WTC11 (cell line): ENCODE measurements at regions not wholly inside any gene's neighbourhood (a gene's known extent, or its start where the extent isn't known, plus 50 kb on each side); places are given as distances from the start of the nearest gene placed in this dataset.

Experiments used
- ATF1 ChIP-seq: sonication (generic); formaldehyde crosslinking; IDR thresholded peaks from 2 replicates; pipeline ENCODE4 v1.8.1; 2023; ENCODE audit warnings: mild to moderate bottlenecking, moderate library complexity, missing genetic modification reagents
- CREB1 ChIP-seq: sonication (generic); formaldehyde crosslinking; IDR thresholded peaks from 2 replicates; pipeline ENCODE4 v1.8.0; 2023; ENCODE audit warnings: mild to moderate bottlenecking, missing genetic modification reagents
- ETV6 ChIP-seq: sonication (generic); formaldehyde crosslinking; IDR thresholded peaks from 2 replicates; pipeline ENCODE4 v1.8.1; 2022; ENCODE audit warnings: mild to moderate bottlenecking, missing genetic modification reagents
- GRHL2 ChIP-seq: fragments of 250-450 bp; sonication (Bioruptor Pico); IDR thresholded peaks from 2 replicates; pipeline ENCODE4 v1.8.0; 2022; ENCODE audit warnings: mild to moderate bottlenecking, moderate library complexity; ENCODE audit not compliant: insufficient replicate concordance, severe bottlenecking
- HMGXB4 ChIP-seq: sonication (generic); formaldehyde crosslinking; IDR thresholded peaks from 2 replicates; pipeline ENCODE4 v1.8.1; 2023; ENCODE audit warnings: mild to moderate bottlenecking, moderate library complexity, missing genetic modification reagents
- IRF2 ChIP-seq: sonication (generic); formaldehyde crosslinking; IDR thresholded peaks from 2 replicates; pipeline ENCODE4 v1.8.0; 2022; ENCODE audit warnings: low read depth, missing genetic modification reagents, borderline replicate concordance
- NFYB ChIP-seq: sonication (generic); formaldehyde crosslinking; conservative IDR thresholded peaks from 2 replicates; pipeline ENCODE4 v1.8.0; 2022; ENCODE audit warnings: low read depth, missing genetic modification reagents
- TF ChIP-seq, protein P1 (sequence below): fragments of 200-600 bp; IDR thresholded peaks from 2 replicates; pipeline ENCODE4 v1.8.0; 2022; ENCODE audit warnings: antibody characterized with exemption
- TF ChIP-seq, protein P2 (sequence below): fragments of 250-450 bp; sonication (Bioruptor Pico); IDR thresholded peaks from 2 replicates; pipeline ENCODE4 v1.9.0; 2021; ENCODE audit warnings: moderate library complexity, mild to moderate bottlenecking, inconsistent platforms, borderline replicate concordance

DNA sequence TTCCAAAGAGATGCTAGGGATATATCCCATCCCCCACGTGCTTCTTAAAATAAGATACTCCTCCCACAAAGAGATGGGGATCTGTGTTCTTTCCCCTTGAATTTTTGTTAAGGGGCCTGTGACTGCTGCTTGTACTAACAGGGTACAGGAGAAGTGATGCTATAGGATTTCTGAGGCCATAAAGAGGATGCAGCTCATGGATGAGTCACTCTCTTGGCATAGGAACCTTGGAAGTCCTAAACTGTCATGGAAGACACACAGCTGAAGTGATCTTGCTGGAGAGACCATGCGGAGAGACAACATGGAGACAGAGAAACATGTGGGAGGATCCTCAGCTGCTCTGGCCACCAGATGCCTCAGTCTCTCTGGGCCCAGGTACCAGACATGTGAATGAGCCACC, 157.2 kb downstream of the S1PR1 start:
- TF ChIP-seq ATF1 (CRISPR knock-in tag) = no peak
- no peak for TF ChIP-seq IRF2 (CRISPR knock-in tag)
- TF ChIP-seq, protein P1, sequence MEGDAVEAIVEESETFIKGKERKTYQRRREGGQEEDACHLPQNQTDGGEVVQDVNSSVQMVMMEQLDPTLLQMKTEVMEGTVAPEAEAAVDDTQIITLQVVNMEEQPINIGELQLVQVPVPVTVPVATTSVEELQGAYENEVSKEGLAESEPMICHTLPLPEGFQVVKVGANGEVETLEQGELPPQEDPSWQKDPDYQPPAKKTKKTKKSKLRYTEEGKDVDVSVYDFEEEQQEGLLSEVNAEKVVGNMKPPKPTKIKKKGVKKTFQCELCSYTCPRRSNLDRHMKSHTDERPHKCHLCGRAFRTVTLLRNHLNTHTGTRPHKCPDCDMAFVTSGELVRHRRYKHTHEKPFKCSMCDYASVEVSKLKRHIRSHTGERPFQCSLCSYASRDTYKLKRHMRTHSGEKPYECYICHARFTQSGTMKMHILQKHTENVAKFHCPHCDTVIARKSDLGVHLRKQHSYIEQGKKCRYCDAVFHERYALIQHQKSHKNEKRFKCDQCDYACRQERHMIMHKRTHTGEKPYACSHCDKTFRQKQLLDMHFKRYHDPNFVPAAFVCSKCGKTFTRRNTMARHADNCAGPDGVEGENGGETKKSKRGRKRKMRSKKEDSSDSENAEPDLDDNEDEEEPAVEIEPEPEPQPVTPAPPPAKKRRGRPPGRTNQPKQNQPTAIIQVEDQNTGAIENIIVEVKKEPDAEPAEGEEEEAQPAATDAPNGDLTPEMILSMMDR = no peak
- TF ChIP-seq, protein P2, sequence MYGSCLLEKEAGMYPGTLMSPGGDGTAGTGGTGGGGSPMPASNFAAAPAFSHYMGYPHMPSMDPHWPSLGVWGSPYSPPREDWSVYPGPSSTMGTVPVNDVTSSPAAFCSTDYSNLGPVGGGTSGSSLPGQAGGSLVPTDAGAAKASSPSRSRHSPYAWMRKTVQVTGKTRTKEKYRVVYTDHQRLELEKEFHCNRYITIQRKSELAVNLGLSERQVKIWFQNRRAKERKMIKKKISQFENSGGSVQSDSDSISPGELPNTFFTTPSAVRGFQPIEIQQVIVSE (CRISPR knock-in tag) = no peak
- TF ChIP-seq NFYB = no peak
- TF ChIP-seq GRHL2 (CRISPR knock-in tag) = no peak
- TF ChIP-seq HMGXB4 (CRISPR knock-in tag) = no peak
- TF ChIP-seq ETV6 (CRISPR knock-in tag) = no peak
- TF ChIP-seq CREB1 (CRISPR knock-in tag) = no peak
